GM23338 (cell line): ENCODE measurements at regions not wholly inside any gene's neighbourhood (a gene's known extent, or its start where the extent isn't known, plus 50 kb on each side); places are given as distances from the start of the nearest gene placed in this dataset.

ENCODE experiments used
- CREB1 ChIP-seq: fragments of 250-450 bp; sonication (Bioruptor Pico); IDR thresholded peaks from 2 replicates; pipeline ENCODE4 v1.5.0; 2020; ENCODE audit warnings: low read depth, mild to moderate bottlenecking, moderate library complexity
- EZH2 ChIP-seq: fragments of 200-600 bp; sonication (generic); IDR thresholded peaks from one replicate; pipeline ENCODE4 v1.8.0; 2017; ENCODE audit warnings: antibody characterized with exemption, mild to moderate bottlenecking, low read depth; ENCODE audit not compliant: unreplicated experiment
- POLR2AphosphoS5 ChIP-seq: IDR thresholded peaks from 2 replicates; pipeline ENCODE4 v1.6.1; 2016; ENCODE audit warnings: antibody characterized with exemption, low read depth
- TF ChIP-seq, protein P1 (sequence below), 2 experiments: fragments of 200-600 bp in 1 of 2; sonication (generic) in 1 of 2; conservative IDR thresholded peaks; 2 replicates each; pipeline versions ENCODE4 v1.5.1 to v1.6.1; 2016 to 2017; ENCODE audit warnings: antibody characterized with exemption in 2 of 2, low read depth in 2 of 2, mild to moderate bottlenecking in 2 of 2, moderate library complexity in 1 of 2

DNA sequence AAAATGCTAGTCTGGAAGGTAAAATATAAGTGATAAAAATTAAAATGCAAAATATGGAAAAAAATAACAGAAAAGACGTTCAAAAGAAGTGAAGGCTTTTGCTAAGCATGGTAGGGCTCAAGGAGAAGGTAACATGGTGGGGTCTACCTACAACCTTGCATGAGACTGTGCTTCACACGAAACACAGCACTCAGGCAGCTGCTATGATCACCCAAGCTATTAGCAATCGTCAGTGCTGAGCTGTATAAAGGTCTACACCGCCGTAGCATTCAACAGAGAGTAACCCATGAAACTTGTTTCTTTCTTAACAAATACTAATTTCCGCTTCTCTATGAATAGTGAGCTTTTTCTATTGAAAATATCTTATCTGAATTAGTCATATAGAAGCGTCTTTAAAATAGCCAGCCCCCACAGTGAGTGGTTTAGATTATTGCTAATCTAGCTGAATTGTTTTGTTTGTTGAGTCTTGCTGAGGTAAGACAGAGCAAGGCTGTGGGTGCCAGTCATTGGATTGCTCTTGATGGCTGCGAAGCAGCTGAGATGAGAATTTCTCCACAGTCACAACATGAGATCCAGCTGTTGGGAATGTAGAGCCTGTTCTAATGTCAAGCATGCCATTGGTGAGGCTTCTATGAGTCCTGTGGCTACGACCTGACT lies 230.0 kb downstream of the KLF13 start:
- TF ChIP-seq, protein P1, sequence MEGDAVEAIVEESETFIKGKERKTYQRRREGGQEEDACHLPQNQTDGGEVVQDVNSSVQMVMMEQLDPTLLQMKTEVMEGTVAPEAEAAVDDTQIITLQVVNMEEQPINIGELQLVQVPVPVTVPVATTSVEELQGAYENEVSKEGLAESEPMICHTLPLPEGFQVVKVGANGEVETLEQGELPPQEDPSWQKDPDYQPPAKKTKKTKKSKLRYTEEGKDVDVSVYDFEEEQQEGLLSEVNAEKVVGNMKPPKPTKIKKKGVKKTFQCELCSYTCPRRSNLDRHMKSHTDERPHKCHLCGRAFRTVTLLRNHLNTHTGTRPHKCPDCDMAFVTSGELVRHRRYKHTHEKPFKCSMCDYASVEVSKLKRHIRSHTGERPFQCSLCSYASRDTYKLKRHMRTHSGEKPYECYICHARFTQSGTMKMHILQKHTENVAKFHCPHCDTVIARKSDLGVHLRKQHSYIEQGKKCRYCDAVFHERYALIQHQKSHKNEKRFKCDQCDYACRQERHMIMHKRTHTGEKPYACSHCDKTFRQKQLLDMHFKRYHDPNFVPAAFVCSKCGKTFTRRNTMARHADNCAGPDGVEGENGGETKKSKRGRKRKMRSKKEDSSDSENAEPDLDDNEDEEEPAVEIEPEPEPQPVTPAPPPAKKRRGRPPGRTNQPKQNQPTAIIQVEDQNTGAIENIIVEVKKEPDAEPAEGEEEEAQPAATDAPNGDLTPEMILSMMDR (conservative IDR thresholded peaks at IDR 0.05; ENCODE audit: low read depth in 2 of 2) = no peak
- no peak for TF ChIP-seq EZH2
- TF ChIP-seq POLR2AphosphoS5 = no peak
- TF ChIP-seq CREB1 = no peak
